COLO668 (cell line): ENCODE measurements at regions not wholly inside any gene's neighbourhood (a gene's known extent, or its start where the extent isn't known, plus 50 kb on each side); places are given as distances from the start of the nearest gene placed in this dataset.

ENCODE experiments used
- DNase-seq: peaks from one replicate; lab custom pipeline; 2025; ENCODE audit not compliant: unreplicated experiment; lab: John Stamatoyannopoulos, UW

GRCh38 chr3:159910991-159911663 is 77.5 kb upstream of the IL12A start:
- no peak for DNase-seq

DNA sequence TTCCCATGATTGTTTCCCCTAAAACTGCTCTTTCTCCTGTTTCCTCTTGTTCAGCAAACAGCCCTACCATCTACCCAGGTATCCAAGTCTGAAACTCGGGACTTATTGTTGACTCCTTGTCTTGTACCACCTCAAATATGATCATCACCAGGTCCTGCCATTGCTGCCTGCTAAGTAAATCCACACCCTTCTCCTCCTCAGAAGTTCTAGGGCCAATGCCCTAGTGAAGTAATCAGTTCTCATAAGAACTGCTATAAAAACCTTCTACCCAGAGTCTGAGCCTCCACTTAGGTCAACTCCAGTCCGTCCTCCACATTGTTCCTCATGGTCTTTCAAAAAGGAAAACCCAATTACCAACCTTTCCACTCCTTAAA is 77.0 kb upstream of the IL12A start:
- DNase-seq = no peak

- DNase-seq = no peak
Measured at GRCh38 chr3:159913712-159914414, 74.8 kb upstream of the IL12A start.

DNA sequence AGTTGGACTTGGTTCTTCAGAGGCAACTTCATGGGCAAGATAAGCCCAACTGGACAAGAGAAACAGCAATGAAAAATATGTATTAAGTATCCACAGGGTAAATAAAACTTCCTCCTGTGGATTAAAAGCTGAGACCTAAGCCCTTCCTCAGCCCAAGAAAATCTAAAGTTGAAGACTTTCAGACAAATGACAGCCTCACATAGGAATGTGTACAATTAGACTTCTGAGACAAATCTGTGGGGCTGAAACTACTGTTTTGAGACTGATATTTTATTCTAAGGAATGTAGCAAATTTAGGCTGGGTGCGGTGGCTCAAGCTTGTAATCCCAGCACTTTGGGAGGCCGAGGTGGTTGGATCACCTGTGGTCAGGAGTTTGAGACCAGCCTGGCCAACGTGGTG is 74.2 kb upstream of the IL12A start:
- no peak for DNase-seq

DNA sequence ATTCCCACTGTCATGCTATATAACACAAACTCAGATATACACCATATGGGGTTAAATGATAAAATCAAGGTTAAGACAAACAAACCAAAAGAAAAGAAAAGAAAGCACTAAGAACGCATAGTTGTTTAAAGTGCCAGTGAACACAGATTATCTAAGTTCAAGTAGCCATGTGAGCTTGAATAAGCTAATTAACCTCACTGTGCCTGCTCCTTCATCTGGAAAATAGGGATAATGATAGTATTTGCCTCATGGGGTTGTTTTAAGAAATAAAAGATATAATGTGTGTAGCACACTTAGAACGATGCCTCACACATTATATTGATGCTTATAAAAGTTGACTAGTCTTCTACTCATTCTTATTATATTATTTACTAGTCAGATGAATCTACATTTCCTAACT is 72.6 kb upstream of the IL12A start:
- DNase-seq = no peak

DNA sequence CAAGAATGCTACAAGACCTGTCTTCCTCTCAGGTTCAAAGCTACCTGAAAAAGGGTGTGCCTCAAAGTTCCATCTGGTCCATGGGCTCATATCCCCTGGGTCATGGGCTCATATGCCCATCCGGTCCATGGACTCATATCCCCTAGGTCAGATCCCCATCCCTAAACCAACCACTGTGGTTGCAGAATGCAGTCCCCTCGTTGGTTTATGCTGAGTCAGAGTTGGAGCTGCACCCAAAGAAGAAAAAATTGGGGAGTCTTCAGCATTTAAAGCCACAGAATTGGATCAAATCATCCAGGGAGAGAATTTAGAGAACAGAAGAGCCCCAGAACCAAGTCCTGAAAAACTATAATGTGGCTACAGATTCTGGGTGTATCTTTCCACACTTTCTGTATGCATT is 71.5 kb upstream of the IL12A start:
- DNase-seq = no peak

DNA sequence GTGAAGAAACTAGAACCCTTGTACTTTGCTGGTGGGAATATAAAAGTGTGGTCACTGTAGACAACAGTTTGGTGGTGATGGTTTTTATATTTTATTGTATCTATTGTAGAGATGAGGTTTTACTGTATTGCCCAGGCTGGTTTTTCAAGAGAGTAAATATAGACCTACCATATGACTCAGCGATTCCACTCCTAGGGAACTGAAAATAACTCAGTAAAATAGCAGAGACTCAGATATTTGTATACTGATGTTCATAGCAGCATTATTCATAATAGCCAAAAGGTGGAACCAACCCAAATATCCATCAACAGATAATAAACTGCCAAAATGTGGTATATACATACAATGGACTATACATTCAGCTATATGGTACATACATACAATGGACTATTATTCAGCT is 68.8 kb upstream of the IL12A start:
- no peak for DNase-seq

DNA sequence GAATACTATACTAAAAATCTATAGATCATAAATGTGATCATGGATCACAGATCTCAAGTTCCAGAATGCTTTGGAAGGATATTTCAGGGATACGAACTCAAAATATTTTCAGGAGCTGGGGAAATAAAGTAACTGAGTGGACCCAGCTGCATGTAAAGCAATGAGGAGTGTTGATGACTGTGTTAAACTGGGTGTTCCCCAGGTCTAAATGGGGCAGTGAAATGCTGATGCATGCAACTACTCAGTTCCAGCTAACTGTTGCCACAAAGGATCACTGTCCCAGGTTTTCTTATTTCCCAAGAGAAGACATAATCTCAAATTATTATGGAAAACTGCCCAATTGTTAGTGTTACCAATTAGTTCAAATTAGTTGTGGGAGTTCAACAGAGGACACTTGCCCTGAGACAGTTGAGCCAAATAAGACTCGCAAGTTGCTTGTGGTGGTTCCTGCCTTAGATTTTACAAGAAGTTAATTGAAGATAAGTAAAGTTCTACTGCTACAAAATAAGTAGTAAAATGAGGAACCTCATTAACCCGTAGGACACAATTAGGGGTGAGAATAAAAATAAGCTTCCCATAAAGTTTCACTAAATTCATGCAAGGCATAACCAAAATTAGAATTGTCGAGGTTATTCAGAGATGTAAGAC is 66.3 kb upstream of the IL12A start:
- no peak for DNase-seq

DNA sequence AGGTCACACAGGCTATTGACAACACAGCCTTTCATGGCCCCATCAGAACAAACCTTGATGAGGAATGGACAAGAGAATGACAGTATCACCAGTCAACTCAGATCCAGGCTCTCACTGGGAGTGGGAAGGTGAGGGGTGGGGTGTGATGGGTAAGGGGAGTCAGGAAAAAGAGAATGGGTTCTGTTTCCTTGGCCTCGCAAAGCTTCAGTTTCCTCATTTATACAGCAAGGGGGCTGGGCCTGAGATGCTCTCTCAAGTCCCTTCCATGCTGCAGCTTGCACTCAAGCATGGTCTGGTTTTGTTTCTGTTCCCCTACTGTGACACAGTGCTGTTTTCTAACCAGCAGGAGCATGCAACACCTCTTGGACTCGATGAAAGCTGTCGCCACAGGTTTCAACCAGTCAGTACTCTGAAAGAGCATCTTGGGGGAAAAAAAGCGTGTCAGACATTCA is 65.7 kb upstream of the IL12A start:
- no peak for DNase-seq

DNA sequence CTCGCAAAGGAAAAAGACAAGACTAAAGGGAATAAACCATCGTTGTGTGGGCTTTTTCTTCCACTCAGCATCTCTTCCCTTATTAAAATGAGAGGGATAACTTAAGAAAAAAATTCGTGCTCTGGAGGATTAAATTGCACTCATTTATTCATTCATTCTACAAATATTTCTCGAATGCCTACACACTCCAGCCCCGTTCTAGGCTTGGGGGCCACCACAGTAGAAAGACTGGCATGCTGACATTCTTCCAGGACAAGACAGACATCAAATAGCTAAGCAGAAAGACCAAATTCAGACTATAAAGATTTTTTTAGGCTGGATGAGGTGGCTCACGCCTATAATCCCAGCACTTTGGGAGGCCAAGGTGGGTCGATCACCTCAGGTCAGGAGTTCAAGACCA is 65.3 kb upstream of the IL12A start:
- no peak for DNase-seq

- DNase-seq = no peak
Measured at GRCh38 chr3:159923956-159924355, 64.7 kb upstream of the IL12A start.

- DNase-seq = no peak
Measured at GRCh38 chr3:159924411-159924810, 64.2 kb upstream of the IL12A start.

GRCh38 chr3:159925248-159925647 is 63.4 kb upstream of the IL12A start:
- DNase-seq = no peak

DNA sequence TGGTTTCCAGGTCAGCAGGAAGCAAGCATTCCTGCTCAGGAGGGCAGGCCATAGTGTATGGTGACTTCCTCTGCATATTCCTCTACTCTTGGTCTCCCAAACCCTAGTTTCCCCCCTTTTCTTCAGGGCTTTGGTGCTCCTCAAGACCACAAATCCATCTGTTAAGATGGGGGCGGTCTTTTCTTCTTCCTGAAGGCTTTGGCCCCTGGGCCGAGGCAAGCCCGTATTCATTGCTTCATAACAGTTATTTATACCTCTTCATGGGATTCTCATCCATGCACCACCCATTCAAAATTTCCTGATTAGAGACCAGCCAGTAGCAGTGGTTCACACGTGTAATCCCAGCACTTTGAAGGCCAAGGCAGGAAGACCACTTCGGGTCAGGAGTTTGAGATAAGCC is 62.1 kb upstream of the IL12A start:
- no peak for DNase-seq

DNA sequence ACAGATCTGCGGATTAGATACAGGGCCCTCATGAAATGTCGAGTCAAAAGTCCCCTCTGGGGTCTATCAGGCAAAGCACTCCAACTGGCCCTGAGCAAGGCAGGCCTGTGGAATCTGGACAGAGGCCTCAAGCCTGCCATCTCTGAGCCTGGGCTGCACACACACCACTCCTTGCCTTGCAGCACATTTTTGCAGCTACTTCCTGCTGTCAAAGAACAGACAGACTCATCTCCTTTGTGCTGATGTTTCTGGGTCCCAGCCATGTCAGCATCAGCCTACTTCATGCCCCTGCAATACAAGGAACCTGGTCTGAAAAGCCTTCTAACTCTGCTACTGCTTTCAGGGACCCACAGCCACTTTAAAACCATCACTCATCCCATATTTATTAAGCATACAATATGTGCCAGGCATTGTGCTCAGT is 60.6 kb upstream of the IL12A start:
- no peak for DNase-seq

GRCh38 chr3:159928666-159929065 is 60.0 kb upstream of the IL12A start:
- DNase-seq = no peak

DNA sequence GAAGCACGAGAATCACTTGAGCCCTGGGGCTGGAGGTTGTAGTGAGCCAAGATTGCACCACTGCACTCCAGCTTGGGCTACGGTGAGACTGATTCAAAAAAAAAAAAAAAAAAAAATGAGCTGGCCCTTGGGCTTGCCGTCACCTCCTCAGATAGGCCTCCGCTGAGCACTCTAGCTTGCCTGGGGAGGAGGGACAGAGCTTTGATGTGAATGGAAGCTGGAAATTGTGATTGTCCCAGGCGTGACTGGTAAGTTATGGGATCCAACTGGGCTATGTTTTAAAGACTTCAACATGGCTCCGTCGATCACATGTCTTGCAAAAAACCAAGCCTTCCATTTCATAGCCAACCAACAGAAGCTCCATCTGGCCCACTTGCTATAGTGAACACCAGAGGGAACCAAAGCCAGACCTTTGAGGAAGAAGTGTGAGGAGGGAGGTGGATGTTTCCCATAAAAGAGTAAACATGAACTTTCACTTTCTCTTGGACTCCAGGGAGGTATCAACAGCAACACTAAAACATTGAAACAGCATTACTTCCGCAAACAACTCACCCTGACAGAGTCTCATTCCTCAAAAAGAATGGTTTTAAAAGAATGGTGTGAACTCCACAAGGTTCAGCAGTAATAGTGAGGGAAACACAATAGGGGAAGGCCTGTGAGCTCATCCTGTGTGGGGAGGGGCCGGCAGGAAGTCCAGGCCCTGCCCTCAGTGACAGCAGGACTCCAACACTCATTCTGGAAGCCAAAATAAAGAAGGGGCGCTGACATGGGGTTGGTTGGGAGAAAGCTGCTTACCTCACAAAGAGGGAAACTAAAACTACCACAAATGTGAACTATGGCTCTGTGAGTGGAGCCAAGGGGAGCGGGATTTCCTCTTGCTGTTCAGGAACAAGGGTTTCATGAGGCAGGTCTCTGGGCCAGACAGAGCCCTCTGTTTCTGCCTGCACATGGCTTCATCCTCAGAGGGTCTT is 59.2 kb upstream of the IL12A start:
- DNase-seq = no peak

- no peak for DNase-seq
Measured at GRCh38 chr3:159934216-159934615, 54.4 kb upstream of the IL12A start.

GRCh38 chr3:159936541-159936940 is 52.1 kb upstream of the IL12A start:
- no peak for DNase-seq

- DNase-seq = no peak
Measured at GRCh38 chr3:159937561-159938166, 51.0 kb upstream of the IL12A start.

GRCh38 chr3:159938714-159939113 is 49.9 kb upstream of the IL12A start:
- DNase-seq = no peak
